Spleen (tissue), 11 donors: ENCODE measurements at regions not wholly inside any gene's neighbourhood (a gene's known extent, or its start where the extent isn't known, plus 50 kb on each side); places are given as distances from the start of the nearest gene placed in this dataset.

ENCODE experiments used
- DNase-seq: peaks from one replicate; pipeline ENCODE4 v3.0.0-alpha.2; 2020
- H3K27ac ChIP-seq, 8 donors: fragments of 200-600 bp; sonication (generic) in 7 of 8; 1 replicate in 4 of 8; 2 replicates in 4 of 8; pipeline versions ENCODE4 v1.5.0 to v1.8.0; 2016 to 2021; ENCODE audit warnings: inconsistent platforms in 4 of 8, mild to moderate bottlenecking in 4 of 8, moderate library complexity in 1 of 8
- H3K27me3 ChIP-seq, 7 donors: fragments of 200-600 bp; sonication (generic) in 6 of 7; replicated peaks in 1 of 7; 1 replicate in 4 of 7; 2 replicates in 3 of 7; pipeline versions ENCODE4 v1.5.0 to v1.8.0; 2016 to 2021; ENCODE audit warnings: inconsistent platforms in 3 of 7, mild to moderate bottlenecking in 1 of 7
- H3K36me3 ChIP-seq, 6 donors: fragments of 200-600 bp; sonication (generic) in 5 of 6; 1 replicate in 4 of 6; 2 replicates in 2 of 6; pipeline versions ENCODE4 v1.5.0 to v1.8.0; 2016 to 2021; ENCODE audit warnings: inconsistent platforms in 2 of 6
- H3K4me1 ChIP-seq, 6 donors: fragments of 200-600 bp; sonication (generic) in 5 of 6; 1 replicate in 3 of 6; 2 replicates in 3 of 6; pipeline versions ENCODE4 v1.5.0 to v1.8.0; 2016 to 2021; ENCODE audit warnings: inconsistent platforms in 3 of 6
- H3K4me3 ChIP-seq, 8 donors: fragments of 200-600 bp; sonication (generic) in 7 of 8; 1 replicate in 4 of 8; 2 replicates in 4 of 8; pipeline versions ENCODE4 v1.5.0 to v1.8.0; 2016 to 2021; ENCODE audit warnings: inconsistent platforms in 4 of 8, mild to moderate bottlenecking in 4 of 8, moderate library complexity in 2 of 8
- H3K9me3 ChIP-seq, 8 donors: fragments of 200-600 bp; sonication (generic) in 7 of 8; 1 replicate in 4 of 8; 2 replicates in 4 of 8; pipeline versions ENCODE4 v1.5.0 to v1.8.0; 2016 to 2021; ENCODE audit warnings: inconsistent platforms in 4 of 8
- POLR2A ChIP-seq, 3 donors: fragments of 450-650 bp; IDR thresholded peaks; one replicate each; pipeline ENCODE4 v1.5.1; 2017; ENCODE audit warnings: antibody characterized with exemption in 3 of 3, mild to moderate bottlenecking in 1 of 3
- POLR2AphosphoS5 ChIP-seq, 3 donors: sonication (generic); formaldehyde crosslinking; IDR thresholded peaks; one replicate each; pipeline ENCODE4 v1.5.1; 2017; ENCODE audit warnings: antibody characterized with exemption in 3 of 3
- WGBS, 5 donors: extraction: QIAGEN DNeasy Blood & Tissue Kit in 3 of 5; methylation state at CpG; one replicate each; pipeline versions ENCODE4 v1.1.5 to v1.1.7; 2013 to 2018; 5-methylcytosine and 5-hydroxymethylcytosine counted together
- intact Hi-C: fragments of 100-400 bp; cut with DNase I; formaldehyde crosslinking; loops from one replicate; pipeline ENCODE4 v1.15.0; 2023; ENCODE audit warnings: low total_unique reads
- TF ChIP-seq, protein P1 (sequence below), 11 experiments: fragments of 200-600 bp in 7 of 11; fragments of 450-650 bp in 4 of 11; sonication (generic) in 4 of 11; IDR thresholded peaks in 8 of 11; conservative IDR thresholded peaks in 3 of 11; 1 replicate in 7 of 11; 2 replicates in 4 of 11; pipeline versions ENCODE4 v1.4.0 to v1.8.0; 2016 to 2021; ENCODE audit warnings: antibody characterized with exemption in 11 of 11, inconsistent platforms in 4 of 11, mild to moderate bottlenecking in 1 of 11
- donor health status: healthy with polysubstance abuse.
- donor health status: DM: no; HTN: no; CAD: no; lungs with moderate emphysema.
- donor health status: DM: no; HTN: no; CAD: no.
- donor health status: Bipolar disorder and iron deficiency.
- donor health status: healthy.
- donor health status: DM: no; HTN: no; CAD: no.
- donor health status: DM: yes; HTN: yes; CAD: no.

DNA sequence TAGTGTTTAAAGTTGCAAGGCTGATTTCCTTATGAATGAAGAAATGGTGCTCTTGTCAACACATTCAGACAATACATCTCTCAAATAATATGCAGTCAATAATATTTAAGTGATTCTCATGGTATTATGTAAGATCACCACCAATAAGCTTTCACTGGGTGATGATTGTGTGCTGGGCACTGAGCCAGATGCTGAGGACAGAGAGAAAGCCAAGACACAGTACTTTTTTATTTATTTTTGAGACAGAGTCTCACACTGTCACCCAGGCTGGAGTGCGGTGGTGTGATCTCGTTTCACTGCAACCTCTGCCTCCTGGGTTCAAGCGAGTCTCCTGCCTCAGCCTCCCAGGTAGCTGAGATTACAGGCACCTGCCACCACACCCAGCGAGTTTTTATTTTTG, 130.6 kb upstream of the LSM8 start:
- Histone ChIP-seq H3K27me3 (no peaks in the 10 kb centered on the region), H3K9me3 (no peaks in the 10 kb centered on the region), H3K4me1 (no peaks in the 10 kb centered on the region), H3K4me3 (no peak overlapping the region), H3K27ac (no peak overlapping the region), H3K36me3 (no peaks in the 10 kb centered on the region)
- no peak for DNase-seq
- WGBS, 5 donors, result 84 to 93% (median 87%) methylated on average over 4 of the region's 4 CpGs
- intact Hi-C loops, result no loop called here
- TF ChIP-seq POLR2AphosphoS5 (IDR thresholded peaks at IDR 0.05) (no peak), POLR2A (IDR thresholded peaks at IDR 0.05) (no peak)
- TF ChIP-seq, protein P1, sequence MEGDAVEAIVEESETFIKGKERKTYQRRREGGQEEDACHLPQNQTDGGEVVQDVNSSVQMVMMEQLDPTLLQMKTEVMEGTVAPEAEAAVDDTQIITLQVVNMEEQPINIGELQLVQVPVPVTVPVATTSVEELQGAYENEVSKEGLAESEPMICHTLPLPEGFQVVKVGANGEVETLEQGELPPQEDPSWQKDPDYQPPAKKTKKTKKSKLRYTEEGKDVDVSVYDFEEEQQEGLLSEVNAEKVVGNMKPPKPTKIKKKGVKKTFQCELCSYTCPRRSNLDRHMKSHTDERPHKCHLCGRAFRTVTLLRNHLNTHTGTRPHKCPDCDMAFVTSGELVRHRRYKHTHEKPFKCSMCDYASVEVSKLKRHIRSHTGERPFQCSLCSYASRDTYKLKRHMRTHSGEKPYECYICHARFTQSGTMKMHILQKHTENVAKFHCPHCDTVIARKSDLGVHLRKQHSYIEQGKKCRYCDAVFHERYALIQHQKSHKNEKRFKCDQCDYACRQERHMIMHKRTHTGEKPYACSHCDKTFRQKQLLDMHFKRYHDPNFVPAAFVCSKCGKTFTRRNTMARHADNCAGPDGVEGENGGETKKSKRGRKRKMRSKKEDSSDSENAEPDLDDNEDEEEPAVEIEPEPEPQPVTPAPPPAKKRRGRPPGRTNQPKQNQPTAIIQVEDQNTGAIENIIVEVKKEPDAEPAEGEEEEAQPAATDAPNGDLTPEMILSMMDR (IDR thresholded peaks at IDR 0.05 in 8 of 11, conservative IDR thresholded peaks at IDR 0.05 in 3 of 11), result no peak

DNA sequence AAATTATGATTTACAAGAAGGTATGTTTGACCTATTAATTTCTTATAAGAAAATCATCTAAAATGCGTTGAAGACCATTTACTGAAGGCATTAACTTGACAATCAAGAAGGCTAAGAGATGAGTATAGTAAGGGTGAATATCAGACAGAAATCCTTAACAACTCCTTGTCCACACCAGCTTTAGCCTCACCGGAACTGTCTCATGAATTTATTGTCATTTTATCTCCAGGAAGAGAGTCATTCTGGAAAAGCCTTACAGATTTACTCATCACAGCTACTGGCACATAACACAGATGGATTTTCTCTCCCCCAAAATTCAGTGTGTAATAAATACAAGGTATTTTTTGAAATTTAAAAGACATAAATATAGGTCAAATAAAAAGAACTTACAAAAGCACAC, 129.4 kb upstream of the LSM8 start:
- intact Hi-C loops, result no loop called here
- Histone ChIP-seq H3K4me3 (no peak overlapping the region), H3K4me1 (no peaks in the 10 kb centered on the region), H3K27me3 (no peaks in the 10 kb centered on the region), H3K27ac (no peak overlapping the region), H3K36me3 (no peaks in the 10 kb centered on the region), H3K9me3 (no peaks in the 10 kb centered on the region)
- no peak for TF ChIP-seq POLR2AphosphoS5 (IDR thresholded peaks at IDR 0.05)
- TF ChIP-seq, protein P1 (IDR thresholded peaks at IDR 0.05 in 8 of 11, conservative IDR thresholded peaks at IDR 0.05 in 3 of 11), result no peak
- no peak for DNase-seq
- 84 to 92% (median 89%) methylated on average over 2 of the region's 2 CpGs for WGBS, 5 donors

DNA sequence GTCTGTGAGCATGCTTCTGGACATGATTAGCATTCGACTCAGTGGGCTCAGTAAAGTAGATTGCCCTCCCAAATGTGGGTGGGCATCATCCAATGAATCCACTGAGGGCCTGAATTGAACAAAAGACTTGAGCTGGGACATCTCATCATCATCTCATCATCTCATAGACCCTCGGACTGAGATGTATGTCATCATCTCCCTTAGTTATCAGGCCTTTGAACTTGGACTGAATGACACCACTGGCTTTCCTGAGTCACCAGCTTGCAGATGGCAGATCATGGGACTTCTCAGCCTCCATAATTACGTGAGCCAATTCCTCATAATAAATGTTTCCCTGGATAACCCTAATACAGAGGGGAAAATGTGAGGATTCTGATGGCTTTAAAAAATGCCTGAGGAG, 128.3 kb upstream of the LSM8 start:
- WGBS, 5 donors, result 65 to 87% (median 77%) methylated on average over 3 of the region's 3 CpGs
- no peaks in the 10 kb centered on the region for H3K27me3 ChIP-seq
- TF ChIP-seq POLR2AphosphoS5 (IDR thresholded peaks at IDR 0.05), result no peak
- no peak for TF ChIP-seq POLR2A (IDR thresholded peaks at IDR 0.05)
- TF ChIP-seq, protein P1 (IDR thresholded peaks at IDR 0.05 in 8 of 11, conservative IDR thresholded peaks at IDR 0.05 in 3 of 11), result no peak
- intact Hi-C loops, result no loop called here
- no peaks in the 10 kb centered on the region for H3K36me3 ChIP-seq
- no peak overlapping the region for H3K27ac ChIP-seq
- H3K4me1 ChIP-seq, result no peaks in the 10 kb centered on the region
- no peak for DNase-seq
- no peak overlapping the region for H3K4me3 ChIP-seq
- no peaks in the 10 kb centered on the region for H3K9me3 ChIP-seq

DNA sequence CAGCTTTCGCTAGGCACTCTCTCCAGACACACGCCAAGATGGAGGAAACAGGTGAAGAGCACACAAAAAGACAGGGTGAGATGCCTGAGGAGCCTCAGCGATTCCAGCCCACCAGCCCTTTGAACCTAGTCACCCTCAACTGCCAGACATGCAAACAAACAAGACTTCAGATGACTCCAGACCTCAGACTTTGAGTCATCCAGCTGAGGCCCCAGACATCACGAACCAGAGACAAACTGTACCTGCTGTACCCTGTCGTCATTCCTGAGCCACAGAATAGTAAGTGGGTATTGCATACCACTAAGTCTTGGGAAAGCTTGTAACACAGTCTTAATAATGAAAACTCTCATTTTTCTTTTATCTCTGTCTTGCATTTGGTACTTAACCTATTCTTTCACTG, 126.6 kb upstream of the LSM8 start:
- Histone ChIP-seq H3K27me3 (no peaks in the 10 kb centered on the region), H3K9me3 (no peaks in the 10 kb centered on the region), H3K27ac (no peak overlapping the region), H3K4me3 (no peak overlapping the region), H3K4me1 (no peaks in the 10 kb centered on the region), H3K36me3 (no peaks in the 10 kb centered on the region)
- TF ChIP-seq POLR2AphosphoS5 (IDR thresholded peaks at IDR 0.05) (no peak), POLR2A (IDR thresholded peaks at IDR 0.05) (no peak)
- TF ChIP-seq, protein P1 (IDR thresholded peaks at IDR 0.05 in 8 of 11, conservative IDR thresholded peaks at IDR 0.05 in 3 of 11), result no peak
- no peak for DNase-seq
- 81 to 92% (median 86%) methylated on average over 5 of the region's 5 CpGs for WGBS, 5 donors
- intact Hi-C loops, result no loop called here
